Naive thymus-derived CD4-positive, alpha-beta T cell (primary cell): ENCODE measurements at regions not wholly inside any gene's neighbourhood (a gene's known extent, or its start where the extent isn't known, plus 50 kb on each side); places are given as distances from the start of the nearest gene placed in this dataset.

ENCODE experiments used
- ATAC-seq: fragments of 150-1000 bp; cut with Tn5 transposase; 2 replicates; pipeline ENCODE4 v1.10.0; 2021; ENCODE audit warnings: mild to moderate bottlenecking, moderate library complexity
- CTCF ChIA-PET: fragments of 350-600 bp; sonication (Branson Sonifier 250); formaldehyde crosslinking; loops from one replicate; lab custom pipeline; 2021; ENCODE audit warnings: antibody characterized with exemption; lab: Charles Lee
- POLR2A ChIA-PET: fragments of 350-600 bp; sonication (Branson Sonifier 250); formaldehyde crosslinking; loops from one replicate; lab custom pipeline; 2021; ENCODE audit warnings: antibody characterized with exemption, inconsistent platforms; lab: Charles Lee
- DNase-seq, 9 donors: peaks; one replicate each; pipeline versions ENCODE4 v3.0.0 to v3.0.0-alpha.2; 2020 to 2022; ENCODE audit warnings: mixed read lengths in 1 of 9
- H3K27ac ChIP-seq: one replicate; pipeline ENCODE4 v1.7.0; 2013; ENCODE audit warnings: mild to moderate bottlenecking, low read depth, low read length, moderate library complexity
- H3K27me3 ChIP-seq, 2 donors: one replicate each; pipeline ENCODE4 v1.7.0; 2013; ENCODE audit warnings: low read length in 2 of 2, mild to moderate bottlenecking in 2 of 2, moderate library complexity in 2 of 2; ENCODE audit not compliant: control insufficient read depth in 2 of 2, insufficient read depth in 2 of 2
- H3K36me3 ChIP-seq, 3 experiments: 1 replicate in 2 of 3; 2 replicates in 1 of 3; pipeline ENCODE4 v1.7.0; 2013; ENCODE audit warnings: low read length in 3 of 3, mild to moderate bottlenecking in 3 of 3, moderate library complexity in 1 of 3; ENCODE audit not compliant: insufficient read depth in 3 of 3, control insufficient read depth in 2 of 3
- H3K4me1 ChIP-seq, 2 donors: one replicate each; pipeline ENCODE4 v1.7.0; 2013; ENCODE audit warnings: low read length in 2 of 2, mild to moderate bottlenecking in 2 of 2, moderate library complexity in 1 of 2; ENCODE audit not compliant: control insufficient read depth in 2 of 2, insufficient read depth in 2 of 2
- H3K4me3 ChIP-seq: 2 replicates; pipeline ENCODE4 v1.7.0; 2013; ENCODE audit warnings: mild to moderate bottlenecking, low read length
- H3K9me3 ChIP-seq, 3 experiments: 1 replicate in 2 of 3; 2 replicates in 1 of 3; pipeline ENCODE4 v1.7.0; 2013; ENCODE audit warnings: low read length in 3 of 3; ENCODE audit not compliant: control insufficient read depth in 2 of 3
- H3K27ac Mint-ChIP-seq, 9 donors: one replicate each; pipeline ENCODE4 v1.8.0; 2020 to 2022; ENCODE audit warnings: mixed read lengths in 9 of 9, mild to moderate bottlenecking in 8 of 9, moderate library complexity in 5 of 9, inconsistent platforms in 2 of 9
- H3K27me3 Mint-ChIP-seq, 5 donors: one replicate each; pipeline ENCODE4 v1.8.0; 2021 to 2022; ENCODE audit warnings: mixed read lengths in 5 of 5, mild to moderate bottlenecking in 1 of 5
- H3K36me3 Mint-ChIP-seq, 5 donors: one replicate each; pipeline ENCODE4 v1.8.0; 2020 to 2022; ENCODE audit warnings: mixed read lengths in 5 of 5, mild to moderate bottlenecking in 3 of 5, inconsistent platforms in 1 of 5
- H3K4me1 Mint-ChIP-seq, 7 donors: one replicate each; pipeline ENCODE4 v1.8.0; 2020 to 2022; ENCODE audit warnings: mixed read lengths in 7 of 7, mild to moderate bottlenecking in 3 of 7, inconsistent platforms in 1 of 7
- H3K4me3 Mint-ChIP-seq, 10 donors: one replicate each; pipeline ENCODE4 v1.8.0; 2020 to 2022; ENCODE audit warnings: mild to moderate bottlenecking in 10 of 10, mixed read lengths in 10 of 10, moderate library complexity in 6 of 10, inconsistent platforms in 2 of 10
- H3K9me3 Mint-ChIP-seq, 11 donors: one replicate each; pipeline ENCODE4 v1.8.0; 2020 to 2022; ENCODE audit warnings: mixed read lengths in 11 of 11, mild to moderate bottlenecking in 4 of 11, inconsistent platforms in 1 of 11, moderate library complexity in 1 of 11
- intact Hi-C, 2 donors: fragments of 100-400 bp; cut with micrococcal nuclease; formaldehyde crosslinking; loops; one replicate each; pipeline ENCODE4 v1.15.1; 2023

DNA sequence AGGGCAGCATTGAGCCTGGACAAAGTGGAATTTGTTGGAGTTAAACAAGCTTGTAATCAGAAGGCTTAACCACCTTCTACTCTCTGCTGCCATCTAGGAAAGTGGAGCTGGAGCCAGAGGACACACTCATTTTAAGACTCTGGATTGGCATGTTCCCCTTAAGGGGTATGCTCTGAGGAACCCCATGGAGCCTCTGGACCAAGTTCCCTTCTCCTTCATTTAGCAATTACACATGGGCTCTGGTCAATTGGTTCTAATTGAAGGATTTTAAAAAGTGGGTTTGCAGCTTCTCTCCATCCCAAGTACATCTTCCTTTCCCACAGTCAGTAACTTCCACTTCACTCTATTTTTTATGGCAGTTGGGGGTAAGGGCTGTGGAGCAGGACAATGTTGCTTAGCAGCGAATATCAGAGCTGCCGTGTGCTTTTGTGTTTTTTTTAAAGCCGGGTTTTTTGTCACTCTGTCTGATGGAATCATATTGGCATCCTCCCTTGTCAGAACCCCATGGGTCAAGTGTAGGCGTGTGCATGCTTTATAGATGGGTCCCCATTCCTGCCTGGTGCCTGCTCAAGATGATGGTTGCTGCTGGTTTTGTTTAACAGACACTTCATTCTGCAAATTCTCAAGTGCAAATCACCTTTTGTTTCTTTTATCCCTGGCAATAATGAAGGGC, 330.7 kb upstream of the ADAMTSL1 start:
- Histone ChIP-seq H3K4me1 (no peaks in the 10 kb centered on the region), H3K9me3 (no peaks in the 10 kb centered on the region), H3K27me3 (no peaks in the 10 kb centered on the region), H3K4me3 (no peak overlapping the region), H3K27ac (no peak overlapping the region), H3K36me3 (no peaks in the 10 kb centered on the region)
- POLR2A ChIA-PET = no interaction called here
- ATAC-seq (no peak), DNase-seq (no peak)
- Mint-ChIP-seq H3K4me1 (no peaks in the 10 kb centered on the region), H3K4me3 (no peak overlapping the region), H3K9me3 (peaks cover 0 to 11% (median 2%) of the 10 kb centered on the region in 11 donors), H3K27me3 (peaks cover 0 to 4% (median 0%) of the 10 kb centered on the region in 5 donors), H3K36me3 (no peaks in the 10 kb centered on the region), H3K27ac (no peak overlapping the region)
- CTCF ChIA-PET = no interaction called here
- intact Hi-C loops = no loop called here

DNA sequence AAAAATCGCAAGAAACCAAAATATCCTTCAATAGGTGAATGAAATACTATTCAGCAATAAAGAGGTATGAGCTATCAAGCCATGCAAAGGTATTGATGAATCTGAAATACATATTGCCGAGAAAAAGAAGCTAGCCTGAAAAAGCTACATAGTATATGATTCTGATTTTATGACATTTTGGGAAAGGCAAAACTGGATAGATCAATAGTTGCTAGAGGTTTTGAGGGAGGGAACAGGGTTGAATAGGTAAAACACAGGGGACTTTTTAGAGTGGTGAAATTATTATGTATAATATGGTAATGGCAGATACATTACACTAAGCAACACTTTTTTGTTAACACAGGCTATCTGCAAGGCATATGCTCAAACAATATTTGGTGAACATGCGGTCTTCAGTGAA, 327.6 kb upstream of the ADAMTSL1 start:
- no peak for ATAC-seq
- no peak overlapping the region for H3K27ac Mint-ChIP-seq
- POLR2A ChIA-PET = no interaction called here

GRCh38 chr9:18149471-18150011, 324.4 kb upstream of the ADAMTSL1 start:
- Mint-ChIP-seq H3K36me3 (no peaks in the 10 kb centered on the region), H3K27ac (no peak overlapping the region), H3K27me3 (peaks cover 0 to 3% (median 0%) of the 10 kb centered on the region in 5 donors), H3K4me1 (no peaks in the 10 kb centered on the region), H3K4me3 (no peak overlapping the region), H3K9me3 (peaks cover 0 to 22% (median 2%) of the 10 kb centered on the region in 11 donors)
- Histone ChIP-seq H3K36me3 (no peaks in the 10 kb centered on the region), H3K27ac (no peak overlapping the region), H3K9me3 (no peaks in the 10 kb centered on the region), H3K27me3 (no peaks in the 10 kb centered on the region), H3K4me1 (no peaks in the 10 kb centered on the region), H3K4me3 (no peak overlapping the region)
- no peak for DNase-seq
- ATAC-seq = no peak
- ChIA-PET POLR2A (no interaction called here), CTCF (no interaction called here)
- intact Hi-C loops = no loop called here

More for the DNA sequence above, 327.6 kb upstream of the ADAMTSL1 start:
- Histone ChIP-seq H3K4me3 (no peak overlapping the region), H3K27me3 (no peaks in the 10 kb centered on the region), H3K36me3 (no peaks in the 10 kb centered on the region), H3K27ac (no peak overlapping the region), H3K4me1 (no peaks in the 10 kb centered on the region), H3K9me3 (no peaks in the 10 kb centered on the region)
- no peak for DNase-seq
- intact Hi-C loops = no loop called here
- H3K4me1 Mint-ChIP-seq = no peaks in the 10 kb centered on the region
- H3K36me3 Mint-ChIP-seq = no peaks in the 10 kb centered on the region
- CTCF ChIA-PET = no interaction called here
- peaks cover 0 to 4% (median 0%) of the 10 kb centered on the region in 5 donors for H3K27me3 Mint-ChIP-seq
- H3K4me3 Mint-ChIP-seq = no peak overlapping the region
- H3K9me3 Mint-ChIP-seq = peaks cover 0 to 23% (median 5%) of the 10 kb centered on the region in 11 donors

GRCh38 chr9:18154661-18155060, 319.3 kb upstream of the ADAMTSL1 start:
- H3K27ac Mint-ChIP-seq = no peak overlapping the region
- Histone ChIP-seq H3K9me3 (no peaks in the 10 kb centered on the region), H3K27ac (no peak overlapping the region), H3K36me3 (no peaks in the 10 kb centered on the region), H3K4me1 (no peaks in the 10 kb centered on the region), H3K27me3 (no peaks in the 10 kb centered on the region), H3K4me3 (no peak overlapping the region)
- peaks cover 0 to 7% (median 0%) of the 10 kb centered on the region in 5 donors for H3K27me3 Mint-ChIP-seq
- H3K9me3 Mint-ChIP-seq = peaks cover 0 to 17% (median 1%) of the 10 kb centered on the region in 11 donors
- ATAC-seq (no peak), DNase-seq (no peak)
- POLR2A ChIA-PET = no interaction called here
- no peak overlapping the region for H3K4me3 Mint-ChIP-seq
- H3K36me3 Mint-ChIP-seq = no peaks in the 10 kb centered on the region
- CTCF ChIA-PET = no interaction called here
- intact Hi-C loops = no loop called here
- H3K4me1 Mint-ChIP-seq = no peaks in the 10 kb centered on the region

DNA sequence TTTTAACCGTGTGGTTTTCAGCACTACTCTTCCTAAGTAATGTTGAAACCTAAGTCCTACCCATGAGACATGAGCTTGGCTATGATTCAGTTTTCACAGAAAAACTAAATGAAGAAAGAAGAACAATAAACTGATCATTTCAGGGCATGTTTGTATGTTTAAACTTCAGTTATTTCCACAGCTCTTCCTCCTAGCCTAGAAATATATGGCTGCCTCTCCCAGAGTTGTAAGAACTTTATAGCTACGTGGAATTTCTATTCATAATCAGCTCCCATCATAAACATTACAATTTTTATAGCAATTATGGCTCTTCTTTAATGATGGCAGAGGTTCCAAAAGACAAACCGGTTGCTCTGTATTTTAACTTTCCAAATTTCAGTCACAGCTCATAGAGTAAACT, 314.7 kb upstream of the ADAMTSL1 start:
- no peak overlapping the region for H3K27ac Mint-ChIP-seq

DNA sequence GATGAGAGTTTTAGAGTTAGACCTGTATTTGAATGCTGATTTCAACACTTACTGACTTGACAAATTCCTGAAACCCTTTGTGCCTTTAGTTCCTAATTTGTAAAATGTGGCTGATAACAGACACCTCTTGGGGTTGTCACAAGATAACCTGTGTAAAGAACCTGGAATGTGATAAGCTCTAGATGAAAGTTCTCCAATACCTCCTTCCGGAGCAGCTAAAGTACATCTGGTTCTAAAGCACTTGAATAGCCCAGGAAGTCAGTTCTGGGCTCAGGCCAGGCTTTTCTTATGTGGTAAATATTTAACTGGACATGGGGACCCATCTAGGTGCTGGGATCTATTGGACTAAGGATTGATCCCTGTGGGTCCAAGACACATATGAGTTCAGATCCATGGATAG, 310.8 kb upstream of the ADAMTSL1 start:
- CTCF ChIA-PET = no interaction called here
- Mint-ChIP-seq H3K27me3 (peaks cover 0 to 7% (median 0%) of the 10 kb centered on the region in 5 donors), H3K4me1 (no peaks in the 10 kb centered on the region), H3K4me3 (no peak overlapping the region), H3K9me3 (peaks cover 0 to 6% (median 0%) of the 10 kb centered on the region in 11 donors), H3K36me3 (no peaks in the 10 kb centered on the region), H3K27ac (no peak overlapping the region)
- H3K9me3 ChIP-seq = no peaks in the 10 kb centered on the region
- no peaks in the 10 kb centered on the region for H3K4me1 ChIP-seq
- H3K36me3 ChIP-seq = no peaks in the 10 kb centered on the region
- no peak for DNase-seq
- no peak for ATAC-seq
- H3K27me3 ChIP-seq = no peaks in the 10 kb centered on the region
- H3K4me3 ChIP-seq = no peak overlapping the region
- H3K27ac ChIP-seq = no peak overlapping the region
- intact Hi-C loops = no loop called here
- POLR2A ChIA-PET = no interaction called here

More for the DNA sequence above, 314.7 kb upstream of the ADAMTSL1 start:
- Mint-ChIP-seq H3K36me3 (no peaks in the 10 kb centered on the region), H3K4me3 (no peak overlapping the region), H3K4me1 (no peaks in the 10 kb centered on the region), H3K27me3 (peaks cover 0 to 3% (median 0%) of the 10 kb centered on the region in 5 donors), H3K9me3 (peaks cover 0 to 6% (median 0%) of the 10 kb centered on the region in 11 donors)
- no peak overlapping the region for H3K4me3 ChIP-seq
- no peak for ATAC-seq
- ChIA-PET POLR2A (no interaction called here), CTCF (no interaction called here)
- H3K9me3 ChIP-seq = no peaks in the 10 kb centered on the region
- no peak overlapping the region for H3K27ac ChIP-seq
- H3K4me1 ChIP-seq = no peaks in the 10 kb centered on the region
- no peaks in the 10 kb centered on the region for H3K36me3 ChIP-seq
- no peak for DNase-seq
- intact Hi-C loops = no loop called here
- H3K27me3 ChIP-seq = no peaks in the 10 kb centered on the region

DNA sequence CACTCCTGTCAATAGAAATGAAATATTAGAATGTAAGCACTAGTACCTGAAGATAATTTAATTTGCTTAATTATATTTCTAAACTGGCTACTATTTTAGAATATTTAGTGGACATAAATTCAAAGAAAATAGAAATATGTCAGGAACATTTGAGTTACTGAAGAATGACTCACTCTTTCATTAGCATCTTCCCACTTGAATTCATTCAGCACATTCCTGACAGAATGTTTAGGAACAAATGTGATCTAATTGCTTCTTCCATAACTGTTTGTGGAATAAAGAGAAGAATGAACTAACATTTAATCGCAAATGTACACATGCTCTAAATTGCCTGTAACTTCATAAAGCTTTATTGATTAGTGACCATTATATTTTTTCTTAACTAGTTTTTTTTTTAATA, 306.2 kb upstream of the ADAMTSL1 start:
- Mint-ChIP-seq H3K27ac (no peak overlapping the region), H3K27me3 (peaks cover 0 to 8% (median 0%) of the 10 kb centered on the region in 5 donors), H3K36me3 (no peaks in the 10 kb centered on the region), H3K4me1 (no peaks in the 10 kb centered on the region), H3K9me3 (peaks cover 0 to 7% (median 2%) of the 10 kb centered on the region in 11 donors), H3K4me3 (no peak overlapping the region)
- POLR2A ChIA-PET = no interaction called here
- CTCF ChIA-PET = no interaction called here
- DNase-seq = no peak
- intact Hi-C loops = no loop called here
- Histone ChIP-seq H3K4me1 (no peaks in the 10 kb centered on the region), H3K9me3 (no peaks in the 10 kb centered on the region), H3K4me3 (no peak overlapping the region), H3K27ac (no peak overlapping the region), H3K27me3 (no peaks in the 10 kb centered on the region), H3K36me3 (no peaks in the 10 kb centered on the region)
- ATAC-seq = no peak
